ENCODE measurements at regions not wholly inside any gene's neighbourhood (a gene's known extent, or its start where the extent isn't known, plus 50 kb on each side); places are given as distances from the start of the nearest gene placed in this dataset.

- no peak for TF ChIP-seq POLR2A (IDR thresholded peaks at IDR 0.05)
- TF ChIP-seq, protein P1, sequence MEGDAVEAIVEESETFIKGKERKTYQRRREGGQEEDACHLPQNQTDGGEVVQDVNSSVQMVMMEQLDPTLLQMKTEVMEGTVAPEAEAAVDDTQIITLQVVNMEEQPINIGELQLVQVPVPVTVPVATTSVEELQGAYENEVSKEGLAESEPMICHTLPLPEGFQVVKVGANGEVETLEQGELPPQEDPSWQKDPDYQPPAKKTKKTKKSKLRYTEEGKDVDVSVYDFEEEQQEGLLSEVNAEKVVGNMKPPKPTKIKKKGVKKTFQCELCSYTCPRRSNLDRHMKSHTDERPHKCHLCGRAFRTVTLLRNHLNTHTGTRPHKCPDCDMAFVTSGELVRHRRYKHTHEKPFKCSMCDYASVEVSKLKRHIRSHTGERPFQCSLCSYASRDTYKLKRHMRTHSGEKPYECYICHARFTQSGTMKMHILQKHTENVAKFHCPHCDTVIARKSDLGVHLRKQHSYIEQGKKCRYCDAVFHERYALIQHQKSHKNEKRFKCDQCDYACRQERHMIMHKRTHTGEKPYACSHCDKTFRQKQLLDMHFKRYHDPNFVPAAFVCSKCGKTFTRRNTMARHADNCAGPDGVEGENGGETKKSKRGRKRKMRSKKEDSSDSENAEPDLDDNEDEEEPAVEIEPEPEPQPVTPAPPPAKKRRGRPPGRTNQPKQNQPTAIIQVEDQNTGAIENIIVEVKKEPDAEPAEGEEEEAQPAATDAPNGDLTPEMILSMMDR (IDR thresholded peaks at IDR 0.05) = no peak
Measured at GRCh38 chr1:149844650-149845255, 54.6 kb upstream of the BOLA1 start.

All from body of pancreas (tissue), 4 donors.